PC-3 (cell line): ENCODE measurements at regions not wholly inside any gene's neighbourhood (a gene's known extent, or its start where the extent isn't known, plus 50 kb on each side); places are given as distances from the start of the nearest gene placed in this dataset.

Experiments
- ATAC-seq: fragments of 200-7000 bp; cut with Tn5 transposase; 2 replicates; pipeline ENCODE4 v1.9.1; 2020; ENCODE audit warnings: mild to moderate bottlenecking, moderate library complexity
- BruUV-seq: library from RNA; stranded (reverse); fragments of 400-500 nt; replicated peaks from 2 replicates; lab custom pipeline; 2021; lab: Mats Ljungman, UMichigan
- CTCF ChIA-PET: fragments of 300-600 bp; sonication (Branson Sonifier 250); formaldehyde crosslinking; loops from one replicate; lab custom pipeline; 2022; ENCODE audit warnings: antibody characterized with exemption; lab: Charles Lee
- POLR2A ChIA-PET: fragments of 300-600 bp; sonication (Branson Sonifier 250); formaldehyde crosslinking; loops from one replicate; lab custom pipeline; 2022; ENCODE audit warnings: antibody characterized with exemption; ENCODE audit not compliant: unreplicated experiment; lab: Charles Lee
- DNase-seq: peaks from one replicate; pipeline ENCODE4 v3.0.0-alpha.2; 2015
- H2AFZ ChIP-seq: fragments of 300-600 bp; sonication (generic); 2 replicates; pipeline ENCODE4 v1.6.0; 2016; ENCODE audit warnings: antibody characterized with exemption, low read length
- H3F3A ChIP-seq: fragments of 300-600 bp; sonication (generic); one replicate; pipeline ENCODE4 v1.6.0; 2017; ENCODE audit warnings: antibody characterized with exemption, low read length, control low read depth, mild to moderate bottlenecking; ENCODE audit not compliant: unreplicated experiment
- H3K27ac ChIP-seq: fragments of 300-600 bp; sonication (generic); 2 replicates; pipeline ENCODE4 v1.5.1; 2016; ENCODE audit warnings: mild to moderate bottlenecking, low read length
- H3K27me3 ChIP-seq: fragments of 300-600 bp; sonication (generic); 2 replicates; pipeline ENCODE4 v1.6.1; 2016; ENCODE audit warnings: low read length, mixed read lengths
- H3K36me3 ChIP-seq: fragments of 300-600 bp; sonication (generic); 2 replicates; pipeline ENCODE4 v1.6.1; 2016; ENCODE audit warnings: low read depth, mixed run types, low read length, mixed read lengths
- H3K4me1 ChIP-seq: fragments of 300-600 bp; sonication (generic); 2 replicates; pipeline ENCODE4 v1.5.1; 2016; ENCODE audit warnings: low read length; ENCODE audit not compliant: insufficient read depth
- H3K4me2 ChIP-seq: fragments of 300-600 bp; sonication (generic); 2 replicates; pipeline ENCODE4 v1.6.0; 2016; ENCODE audit warnings: low read length
- H3K4me3 ChIP-seq: fragments of 300-600 bp; sonication (generic); 2 replicates; pipeline ENCODE4 v1.5.1; 2016; ENCODE audit warnings: mild to moderate bottlenecking, low read length, mixed read lengths
- H3K79me2 ChIP-seq: fragments of 300-600 bp; sonication (generic); 2 replicates; pipeline ENCODE4 v1.6.1; 2017; ENCODE audit warnings: low read length, mixed read lengths
- H3K9ac ChIP-seq: fragments of 300-600 bp; sonication (generic); 2 replicates; pipeline ENCODE4 v1.6.0; 2016; ENCODE audit warnings: mild to moderate bottlenecking, low read length
- H3K9me2 ChIP-seq: fragments of 300-600 bp; sonication (generic); replicated peaks from 2 replicates; pipeline ENCODE4 v1.6.1; 2016; ENCODE audit warnings: mixed run types, low read length, mixed read lengths
- H3K9me3 ChIP-seq: fragments of 300-600 bp; sonication (generic); 2 replicates; pipeline ENCODE4 v1.6.1; 2016; ENCODE audit warnings: low read length, mixed read lengths
- H4K20me1 ChIP-seq: fragments of 300-600 bp; sonication (generic); 2 replicates; pipeline ENCODE4 v1.6.1; 2016; ENCODE audit warnings: low read length, mixed read lengths
- CTCF ChIP-seq: fragments of 300-600 bp; sonication (generic); conservative IDR thresholded peaks from 2 replicates; pipeline ENCODE4 v1.5.1; 2017; ENCODE audit warnings: antibody characterized with exemption, low read depth, mild to moderate bottlenecking, low read length
- EZH2 ChIP-seq: fragments of 300-600 bp; sonication (generic); IDR thresholded peaks from one replicate; pipeline ENCODE4 v1.6.1; 2017; ENCODE audit warnings: antibody characterized with exemption, mild to moderate bottlenecking, low read length; ENCODE audit not compliant: unreplicated experiment
- EZH2phosphoT487 ChIP-seq: fragments of 300-600 bp; sonication (generic); IDR thresholded peaks from 2 replicates; pipeline ENCODE4 v1.6.1; 2018; ENCODE audit warnings: mild to moderate bottlenecking, antibody characterized with exemption, low read length, borderline replicate concordance
- intact Hi-C: fragments of 100-400 bp; cut with micrococcal nuclease; formaldehyde crosslinking; loops from 2 replicates; pipeline ENCODE4 v1.9.0; 2023

- Histone ChIP-seq H3K9ac (no peak overlapping the region), H3K4me1 (peaks cover 13% of the 10 kb centered on the region; the same call in 1 of the 2 replicates), H3K4me3 (no peak overlapping the region), H3K36me3 (no peaks in the 10 kb centered on the region), H3K79me2 (no peaks in the 10 kb centered on the region), H3K9me2 (no peaks in the 10 kb centered on the region), H3K27ac (no peak overlapping the region), H3K4me2 (no peak overlapping the region), H3F3A (no peaks in the 10 kb centered on the region), H3K27me3 (no peaks in the 10 kb centered on the region), H3K9me3 (no peaks in the 10 kb centered on the region), H2AFZ (no peak overlapping the region), H4K20me1 (no peaks in the 10 kb centered on the region)
- DNase-seq = no peak
- no TSS peak for BruUV-seq
- ChIA-PET CTCF (no interaction called here), POLR2A (no interaction called here)
- intact Hi-C loops = no loop called here
- TF ChIP-seq EZH2 = no peak
- no peak for TF ChIP-seq EZH2phosphoT487
- no peak for TF ChIP-seq CTCF
- no peak for ATAC-seq
Observed at GRCh38 chr4:42710329-42710728, 53.4 kb upstream of the ATP8A1 start.

- POLR2A ChIA-PET = no interaction called here
- H3F3A ChIP-seq = no peaks in the 10 kb centered on the region
- H3K27ac ChIP-seq = no peak overlapping the region
- H3K79me2 ChIP-seq = no peaks in the 10 kb centered on the region
- H2AFZ ChIP-seq = no peak overlapping the region
- BruUV-seq = no TSS peak
- TF ChIP-seq EZH2phosphoT487 (no peak), CTCF (no peak), EZH2 (no peak)
- CTCF ChIA-PET = no interaction called here
- no peaks in the 10 kb centered on the region for H4K20me1 ChIP-seq
- H3K9ac ChIP-seq = no peak overlapping the region
- no peaks in the 10 kb centered on the region for H3K27me3 ChIP-seq
- peak; percentile 69 for DNase-seq
- no peaks in the 10 kb centered on the region for H3K9me2 ChIP-seq
- H3K4me1 ChIP-seq = peaks cover 13% of the 10 kb centered on the region; the same call in 1 of the 2 replicates
- ATAC-seq = no peak; the same call in 1 of the 2 replicates
- H3K4me2 ChIP-seq = peak overlapping the region; percentile 52
- H3K4me3 ChIP-seq = no peak overlapping the region
- no peaks in the 10 kb centered on the region for H3K36me3 ChIP-seq
- H3K9me3 ChIP-seq = no peaks in the 10 kb centered on the region
- intact Hi-C loops = no loop called here
Observed at GRCh38 chr4:42709392-42710065, 52.6 kb upstream of the ATP8A1 start.

GRCh38 chr4:42708625-42709024 lies 51.7 kb upstream of the ATP8A1 start:
- intact Hi-C loops = no loop called here
- ChIA-PET POLR2A (no interaction called here), CTCF (no interaction called here)
- Histone ChIP-seq H3K4me2 (no peak overlapping the region), H3K9me2 (no peaks in the 10 kb centered on the region), H3K9me3 (no peaks in the 10 kb centered on the region), H3K27ac (no peak overlapping the region), H3K79me2 (no peaks in the 10 kb centered on the region), H3F3A (no peaks in the 10 kb centered on the region), H3K27me3 (no peaks in the 10 kb centered on the region), H3K9ac (no peak overlapping the region), H3K4me3 (no peak overlapping the region), H4K20me1 (no peaks in the 10 kb centered on the region), H3K36me3 (no peaks in the 10 kb centered on the region), H3K4me1 (peaks cover 13% of the 10 kb centered on the region; the same call in 1 of the 2 replicates), H2AFZ (no peak overlapping the region)
- ATAC-seq (no peak), DNase-seq (no peak)
- no TSS peak for BruUV-seq
- TF ChIP-seq EZH2phosphoT487 = no peak
- TF ChIP-seq EZH2 = no peak
- TF ChIP-seq CTCF = no peak
